ENCODE measurements at regions not wholly inside any gene's neighbourhood (a gene's known extent, or its start where the extent isn't known, plus 50 kb on each side); places are given as distances from the start of the nearest gene placed in this dataset.

DNA sequence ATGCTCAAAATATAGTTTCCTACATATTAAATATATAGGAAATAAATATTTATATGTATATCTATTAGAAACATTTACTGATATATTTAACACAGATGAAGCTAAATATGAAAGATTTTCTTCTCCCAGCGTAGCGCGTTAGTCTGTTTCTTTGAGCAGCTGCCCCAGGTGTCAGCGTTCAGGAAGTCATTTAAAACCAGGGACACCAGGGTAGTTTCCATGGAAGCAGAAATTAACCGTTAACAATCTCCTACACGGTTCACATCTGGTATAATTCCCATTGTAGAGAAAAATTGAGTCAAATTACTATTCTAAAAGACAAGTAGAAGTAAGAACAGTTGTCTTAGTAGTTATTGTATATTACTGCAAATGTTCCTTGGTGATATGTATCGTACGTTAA, 1443.7 kb downstream of the MRPL39 start:
- TF ChIP-seq POLR2A (IDR thresholded peaks at IDR 0.05) (no peak), CTCF (IDR thresholded peaks at IDR 0.05) (no peak)
